IPS-20b (cell line): ENCODE measurements at regions not wholly inside any gene's neighbourhood (a gene's known extent, or its start where the extent isn't known, plus 50 kb on each side); places are given as distances from the start of the nearest gene placed in this dataset.

Experiments used
- H3K27ac ChIP-seq: one replicate; pipeline ENCODE4 v1.5.1; 2013; ENCODE audit warnings: low read length
- H3K27me3 ChIP-seq: 2 replicates; pipeline ENCODE4 v1.6.1; 2013; ENCODE audit warnings: mild to moderate bottlenecking, low read length, inconsistent platforms; ENCODE audit not compliant: insufficient read depth
- H3K36me3 ChIP-seq: 2 replicates; pipeline ENCODE4 v1.6.1; 2013; ENCODE audit warnings: low read depth, mild to moderate bottlenecking, inconsistent platforms, low read length, moderate library complexity; ENCODE audit not compliant: insufficient read depth
- H3K4me1 ChIP-seq: 2 replicates; pipeline ENCODE4 v1.6.1; 2013; ENCODE audit warnings: mild to moderate bottlenecking, control low read depth, inconsistent platforms, low read length, moderate library complexity; ENCODE audit not compliant: insufficient read depth
- H3K4me3 ChIP-seq: 2 replicates; pipeline ENCODE4 v1.5.1; 2013; ENCODE audit warnings: mild to moderate bottlenecking, low read length, inconsistent platforms
- H3K9ac ChIP-seq: 2 replicates; pipeline ENCODE4 v1.6.1; 2013; ENCODE audit warnings: low read depth, mild to moderate bottlenecking, inconsistent platforms, low read length, moderate library complexity
- H3K9me3 ChIP-seq: 2 replicates; pipeline ENCODE4 v1.6.1; 2013; ENCODE audit warnings: mild to moderate bottlenecking, low read depth, low read length, inconsistent platforms; ENCODE audit not compliant: insufficient read depth

- Histone ChIP-seq H3K27ac (no peak overlapping the region), H3K4me3 (no peak overlapping the region), H3K9me3 (no peaks in the 10 kb centered on the region)
These were observed 140.0 kb upstream of the SGK1 start for GRCh38 chr6:134457941-134458340.

GRCh38 chr6:134456226-134456625 is 138.3 kb upstream of the SGK1 start:
- Histone ChIP-seq H3K4me1 (peaks cover 18% of the 10 kb centered on the region), H3K9me3 (no peaks in the 10 kb centered on the region), H3K9ac (no peak overlapping the region), H3K27me3 (no peaks in the 10 kb centered on the region), H3K36me3 (no peaks in the 10 kb centered on the region), H3K4me3 (no peak overlapping the region), H3K27ac (no peak overlapping the region)

More at GRCh38 chr6:134457941-134458340, 140.0 kb upstream of the SGK1 start:
- H3K36me3 ChIP-seq = no peaks in the 10 kb centered on the region
- H3K9ac ChIP-seq = no peak overlapping the region
- H3K4me1 ChIP-seq = peaks cover 16% of the 10 kb centered on the region
- no peaks in the 10 kb centered on the region for H3K27me3 ChIP-seq

GRCh38 chr6:134455319-134455718 is 137.4 kb upstream of the SGK1 start:
- H3K4me1 ChIP-seq = peaks cover 18% of the 10 kb centered on the region
- H3K4me3 ChIP-seq = no peak overlapping the region
- no peak overlapping the region for H3K9ac ChIP-seq
- H3K27me3 ChIP-seq = no peaks in the 10 kb centered on the region
- H3K9me3 ChIP-seq = no peaks in the 10 kb centered on the region
- no peaks in the 10 kb centered on the region for H3K36me3 ChIP-seq
- no peak overlapping the region for H3K27ac ChIP-seq

- H3K27ac ChIP-seq = no peak overlapping the region
- H3K4me1 ChIP-seq = peaks cover 18% of the 10 kb centered on the region
- H3K36me3 ChIP-seq = no peaks in the 10 kb centered on the region
- H3K9me3 ChIP-seq = no peaks in the 10 kb centered on the region
- no peak overlapping the region for H3K4me3 ChIP-seq
- H3K27me3 ChIP-seq = no peaks in the 10 kb centered on the region
- H3K9ac ChIP-seq = no peak overlapping the region
These were observed 136.9 kb upstream of the SGK1 start for GRCh38 chr6:134454794-134455193.

- Histone ChIP-seq H3K27me3 (no peaks in the 10 kb centered on the region), H3K27ac (no peak overlapping the region), H3K9ac (no peak overlapping the region), H3K36me3 (no peaks in the 10 kb centered on the region), H3K4me3 (0 out of 2 replicates have a peak overlapping the region, but pooled peaks have one; percentile 8), H3K4me1 (peaks cover 18% of the 10 kb centered on the region), H3K9me3 (no peaks in the 10 kb centered on the region)
These were observed 136.0 kb upstream of the SGK1 start for GRCh38 chr6:134453792-134454510.

- Histone ChIP-seq H3K9me3 (no peaks in the 10 kb centered on the region), H3K4me3 (no peak overlapping the region), H3K27me3 (no peaks in the 10 kb centered on the region), H3K27ac (no peak overlapping the region), H3K4me1 (peaks cover 18% of the 10 kb centered on the region), H3K9ac (no peak overlapping the region), H3K36me3 (no peaks in the 10 kb centered on the region)
These were observed 135.0 kb upstream of the SGK1 start for GRCh38 chr6:134452906-134453305.

GRCh38 chr6:134451529-134451928 is 133.6 kb upstream of the SGK1 start:
- Histone ChIP-seq H3K4me1 (peaks cover 18% of the 10 kb centered on the region), H3K27me3 (no peaks in the 10 kb centered on the region), H3K4me3 (no peak overlapping the region), H3K9ac (no peak overlapping the region), H3K36me3 (no peaks in the 10 kb centered on the region), H3K27ac (no peak overlapping the region), H3K9me3 (no peaks in the 10 kb centered on the region)

GRCh38 chr6:134449781-134450180 is 131.9 kb upstream of the SGK1 start:
- H3K4me3 ChIP-seq = no peak overlapping the region
- no peaks in the 10 kb centered on the region for H3K36me3 ChIP-seq
- no peaks in the 10 kb centered on the region for H3K27me3 ChIP-seq
- H3K4me1 ChIP-seq = peaks cover 18% of the 10 kb centered on the region
- no peak overlapping the region for H3K27ac ChIP-seq
- no peaks in the 10 kb centered on the region for H3K9me3 ChIP-seq
- no peak overlapping the region for H3K9ac ChIP-seq

- no peaks in the 10 kb centered on the region for H3K9me3 ChIP-seq
- no peaks in the 10 kb centered on the region for H3K36me3 ChIP-seq
- no peak overlapping the region for H3K4me3 ChIP-seq
- H3K27me3 ChIP-seq = no peaks in the 10 kb centered on the region
- H3K27ac ChIP-seq = no peak overlapping the region
- no peak overlapping the region for H3K9ac ChIP-seq
- peaks cover 12% of the 10 kb centered on the region for H3K4me1 ChIP-seq
These were observed 131.1 kb upstream of the SGK1 start for GRCh38 chr6:134449004-134449403.

GRCh38 chr6:134447883-134448387 is 130.0 kb upstream of the SGK1 start:
- no peak overlapping the region for H3K27ac ChIP-seq
- H3K9me3 ChIP-seq = no peaks in the 10 kb centered on the region
- H3K4me3 ChIP-seq = no peak overlapping the region
- no peaks in the 10 kb centered on the region for H3K36me3 ChIP-seq
- H3K4me1 ChIP-seq = peaks cover 2% of the 10 kb centered on the region; the same call in 1 of the 2 replicates
- no peaks in the 10 kb centered on the region for H3K27me3 ChIP-seq
- H3K9ac ChIP-seq = no peak overlapping the region

GRCh38 chr6:134447423-134447822 is 129.5 kb upstream of the SGK1 start:
- Histone ChIP-seq H3K36me3 (no peaks in the 10 kb centered on the region), H3K9ac (no peak overlapping the region), H3K4me1 (peaks cover 2% of the 10 kb centered on the region; the same call in 1 of the 2 replicates), H3K9me3 (no peaks in the 10 kb centered on the region), H3K27me3 (no peaks in the 10 kb centered on the region), H3K27ac (no peak overlapping the region), H3K4me3 (no peak overlapping the region)

GRCh38 chr6:134446896-134447295 is 129.0 kb upstream of the SGK1 start:
- no peaks in the 10 kb centered on the region for H3K27me3 ChIP-seq
- H3K4me1 ChIP-seq = peaks cover 2% of the 10 kb centered on the region; the same call in 1 of the 2 replicates
- no peaks in the 10 kb centered on the region for H3K9me3 ChIP-seq

More at GRCh38 chr6:134446896-134447295, 129.0 kb upstream of the SGK1 start:
- Histone ChIP-seq H3K4me3 (no peak overlapping the region), H3K27ac (no peak overlapping the region), H3K36me3 (no peaks in the 10 kb centered on the region), H3K9ac (no peak overlapping the region)
